Caco-2 (cell line): ENCODE measurements at regions not wholly inside any gene's neighbourhood (a gene's known extent, or its start where the extent isn't known, plus 50 kb on each side); places are given as distances from the start of the nearest gene placed in this dataset.

Experiments
- BruUV-seq: library from RNA; stranded (reverse); fragments of 400-500 nt; replicated peaks from 2 replicates; lab custom pipeline; 2021; lab: Mats Ljungman, UMichigan
- CTCF ChIA-PET: fragments of 300-600 bp; sonication (Branson Sonifier 250); formaldehyde crosslinking; loops from one replicate; lab custom pipeline; 2022; ENCODE audit warnings: antibody characterized with exemption; lab: Charles Lee
- POLR2A ChIA-PET: fragments of 300-600 bp; sonication (Branson Sonifier 250); formaldehyde crosslinking; loops from one replicate; lab custom pipeline; 2022; ENCODE audit warnings: antibody characterized with exemption; lab: Charles Lee
- DNase-seq, 2 experiments: peaks; one replicate each; pipeline versions ENCODE4 v3.0.0 to v3.0.0-alpha.2; 2020 to 2022
- H3K27me3 ChIP-seq: replicated peaks from 2 replicates; pipeline ENCODE4 v1.6.0; 2011; ENCODE audit warnings: low read length; ENCODE audit not compliant: control insufficient read depth, insufficient read depth
- H3K36me3 ChIP-seq: 2 replicates; pipeline ENCODE4 v1.5.1; 2011; ENCODE audit warnings: low read length; ENCODE audit not compliant: control insufficient read depth, insufficient read depth
- H3K4me1 ChIP-seq: fragments of 250-450 bp; sonication (Bioruptor Pico); 2 replicates; pipeline ENCODE4 v1.5.1; 2020; ENCODE audit warnings: mild to moderate bottlenecking
- H3K4me3 ChIP-seq: 2 replicates; pipeline ENCODE4 v1.5.1; 2011; ENCODE audit warnings: low read depth, mild to moderate bottlenecking, control low read depth, low read length
- H3K9me3 ChIP-seq: fragments of 250-450 bp; sonication (Bioruptor Pico); 2 replicates; pipeline ENCODE4 v1.5.1; 2020; ENCODE audit warnings: mild to moderate bottlenecking, moderate library complexity
- H3K27ac Mint-ChIP-seq: one replicate; pipeline ENCODE4 v1.8.0; 2022; ENCODE audit warnings: mixed read lengths; ENCODE audit not compliant: unreplicated experiment
- H3K27me3 Mint-ChIP-seq: one replicate; pipeline ENCODE4 v1.8.0; 2022; ENCODE audit warnings: mixed read lengths; ENCODE audit not compliant: insufficient read depth, unreplicated experiment
- H3K36me3 Mint-ChIP-seq: one replicate; pipeline ENCODE4 v1.8.0; 2022; ENCODE audit warnings: mild to moderate bottlenecking, mixed read lengths; ENCODE audit not compliant: insufficient read depth, unreplicated experiment
- H3K4me1 Mint-ChIP-seq: one replicate; pipeline ENCODE4 v1.8.0; 2022; ENCODE audit warnings: low read depth, mixed read lengths; ENCODE audit not compliant: unreplicated experiment
- H3K4me3 Mint-ChIP-seq: one replicate; pipeline ENCODE4 v1.8.0; 2022; ENCODE audit warnings: mild to moderate bottlenecking, moderate library complexity, mixed read lengths; ENCODE audit not compliant: unreplicated experiment
- H3K9me3 Mint-ChIP-seq: one replicate; pipeline ENCODE4 v1.8.0; 2022; ENCODE audit warnings: mixed read lengths; ENCODE audit not compliant: unreplicated experiment
- CTCF ChIP-seq, 2 experiments: fragments of 200-600 bp in 1 of 2; IDR thresholded peaks; 1 replicate in 1 of 2; 2 replicates in 1 of 2; pipeline versions ENCODE4 v1.5.1 to v1.8.0; 2011 to 2022; ENCODE audit warnings: antibody characterized with exemption in 1 of 2, control low read depth in 1 of 2, inconsistent platforms in 1 of 2, low read depth in 1 of 2, low read length in 1 of 2, mild to moderate bottlenecking in 1 of 2, moderate library complexity in 1 of 2; ENCODE audit not compliant: insufficient read depth in 1 of 2, severe bottlenecking in 1 of 2, unreplicated experiment in 1 of 2
- intact Hi-C: fragments of 100-400 bp; cut with micrococcal nuclease; formaldehyde crosslinking; loops from one replicate; pipeline ENCODE4 v1.10.0; 2022; ENCODE audit not compliant: unreplicated experiment

GRCh38 chr3:80470433-80470832 lies 702.6 kb upstream of the ROBO1 start:
- no TSS peak for BruUV-seq
- ChIA-PET POLR2A (no interaction called here), CTCF (no interaction called here)
- H3K4me3 Mint-ChIP-seq: no peak overlapping the region
- H3K27me3 Mint-ChIP-seq: peaks cover 3% of the 10 kb centered on the region
- no peaks in the 10 kb centered on the region for H3K4me1 Mint-ChIP-seq
- Histone ChIP-seq H3K4me1 (no peaks in the 10 kb centered on the region), H3K36me3 (no peaks in the 10 kb centered on the region), H3K9me3 (no peaks in the 10 kb centered on the region), H3K4me3 (no peak overlapping the region), H3K27me3 (no peaks in the 10 kb centered on the region)
- no peaks in the 10 kb centered on the region for H3K9me3 Mint-ChIP-seq
- H3K27ac Mint-ChIP-seq: no peak overlapping the region
- intact Hi-C loops: no loop called here
- DNase-seq: no peak
- H3K36me3 Mint-ChIP-seq: peaks cover 4% of the 10 kb centered on the region
- TF ChIP-seq CTCF (IDR thresholded peaks at IDR 0.05; ENCODE audit: insufficient read depth in 1 of 2, low read depth in 1 of 2, low read length in 1 of 2, severe bottlenecking in 1 of 2, unreplicated experiment in 1 of 2): no peak

- Mint-ChIP-seq H3K4me1 (no peaks in the 10 kb centered on the region), H3K36me3 (peaks cover 4% of the 10 kb centered on the region), H3K4me3 (no peak overlapping the region), H3K9me3 (no peaks in the 10 kb centered on the region), H3K27me3 (peaks cover 7% of the 10 kb centered on the region), H3K27ac (no peak overlapping the region)
- no peak for DNase-seq
- ChIA-PET POLR2A (no interaction called here), CTCF (no interaction called here)
- H3K4me3 ChIP-seq: no peak overlapping the region
- H3K9me3 ChIP-seq: no peaks in the 10 kb centered on the region
- no peaks in the 10 kb centered on the region for H3K27me3 ChIP-seq
- BruUV-seq: no TSS peak
- no peak for TF ChIP-seq CTCF (IDR thresholded peaks at IDR 0.05; ENCODE audit: insufficient read depth in 1 of 2, low read depth in 1 of 2, low read length in 1 of 2, severe bottlenecking in 1 of 2, unreplicated experiment in 1 of 2)
- no peaks in the 10 kb centered on the region for H3K36me3 ChIP-seq
- intact Hi-C loops: no loop called here
- H3K4me1 ChIP-seq: no peaks in the 10 kb centered on the region
Observed at GRCh38 chr3:80465746-80466145, 697.9 kb upstream of the ROBO1 start.

GRCh38 chr3:80451393-80451792 lies 683.6 kb upstream of the ROBO1 start:
- CTCF ChIA-PET: no interaction called here

More at GRCh38 chr3:80451393-80451792, 683.6 kb upstream of the ROBO1 start:
- Mint-ChIP-seq H3K9me3 (no peaks in the 10 kb centered on the region), H3K27me3 (no peaks in the 10 kb centered on the region), H3K27ac (no peak overlapping the region), H3K4me1 (no peaks in the 10 kb centered on the region), H3K4me3 (no peak overlapping the region), H3K36me3 (no peaks in the 10 kb centered on the region)
- Histone ChIP-seq H3K4me3 (no peak overlapping the region), H3K27me3 (no peaks in the 10 kb centered on the region), H3K36me3 (no peaks in the 10 kb centered on the region), H3K9me3 (no peaks in the 10 kb centered on the region), H3K4me1 (no peaks in the 10 kb centered on the region)
- BruUV-seq: no TSS peak
- no peak for TF ChIP-seq CTCF (IDR thresholded peaks at IDR 0.05; ENCODE audit: insufficient read depth in 1 of 2, low read depth in 1 of 2, low read length in 1 of 2, severe bottlenecking in 1 of 2, unreplicated experiment in 1 of 2)
- no peak for DNase-seq
- intact Hi-C loops: no loop called here
- POLR2A ChIA-PET: no interaction called here
